GM23248 (cell line): ENCODE measurements at regions not wholly inside any gene's neighbourhood (a gene's known extent, or its start where the extent isn't known, plus 50 kb on each side); places are given as distances from the start of the nearest gene placed in this dataset.

ENCODE experiments used
- EZH2 ChIP-seq: fragments of 200-600 bp; sonication (generic); IDR thresholded peaks from 2 replicates; pipeline ENCODE4 v1.6.1; 2018; ENCODE audit warnings: antibody characterized with exemption, mild to moderate bottlenecking; ENCODE audit not compliant: insufficient read depth, poor library complexity, severe bottlenecking
- EZH2phosphoT487 ChIP-seq: fragments of 200-600 bp; sonication (generic); IDR thresholded peaks from 2 replicates; pipeline ENCODE4 v1.6.1; 2018; ENCODE audit warnings: antibody characterized with exemption, moderate library complexity, mild to moderate bottlenecking, low read depth; ENCODE audit not compliant: insufficient read depth

GRCh38 chr5:29114331-29114768 lies 2076.0 kb upstream of the CDH9 start:
- TF ChIP-seq EZH2 (no peak), EZH2phosphoT487 (no peak)
